Omental fat pad (tissue), 3 donors: ENCODE measurements at regions not wholly inside any gene's neighbourhood (a gene's known extent, or its start where the extent isn't known, plus 50 kb on each side); places are given as distances from the start of the nearest gene placed in this dataset.

Experiments
- ATAC-seq: fragments of 150-250 bp; one replicate; pipeline ENCODE4 v1.9.1; 2016; ENCODE audit warnings: mild to moderate bottlenecking, moderate library complexity; ENCODE audit not compliant: low FRiP score
- DNase-seq: peaks from one replicate; pipeline ENCODE4 v3.0.0-alpha.2; 2019; ENCODE audit warnings: low spot score
- TF ChIP-seq, protein P1 (sequence below), 3 donors: fragments of 450-650 bp; IDR thresholded peaks; one replicate each; pipeline ENCODE4 v1.5.1; 2016 to 2017; ENCODE audit warnings: antibody characterized with exemption in 3 of 3, mild to moderate bottlenecking in 3 of 3, moderate library complexity in 2 of 3

DNA sequence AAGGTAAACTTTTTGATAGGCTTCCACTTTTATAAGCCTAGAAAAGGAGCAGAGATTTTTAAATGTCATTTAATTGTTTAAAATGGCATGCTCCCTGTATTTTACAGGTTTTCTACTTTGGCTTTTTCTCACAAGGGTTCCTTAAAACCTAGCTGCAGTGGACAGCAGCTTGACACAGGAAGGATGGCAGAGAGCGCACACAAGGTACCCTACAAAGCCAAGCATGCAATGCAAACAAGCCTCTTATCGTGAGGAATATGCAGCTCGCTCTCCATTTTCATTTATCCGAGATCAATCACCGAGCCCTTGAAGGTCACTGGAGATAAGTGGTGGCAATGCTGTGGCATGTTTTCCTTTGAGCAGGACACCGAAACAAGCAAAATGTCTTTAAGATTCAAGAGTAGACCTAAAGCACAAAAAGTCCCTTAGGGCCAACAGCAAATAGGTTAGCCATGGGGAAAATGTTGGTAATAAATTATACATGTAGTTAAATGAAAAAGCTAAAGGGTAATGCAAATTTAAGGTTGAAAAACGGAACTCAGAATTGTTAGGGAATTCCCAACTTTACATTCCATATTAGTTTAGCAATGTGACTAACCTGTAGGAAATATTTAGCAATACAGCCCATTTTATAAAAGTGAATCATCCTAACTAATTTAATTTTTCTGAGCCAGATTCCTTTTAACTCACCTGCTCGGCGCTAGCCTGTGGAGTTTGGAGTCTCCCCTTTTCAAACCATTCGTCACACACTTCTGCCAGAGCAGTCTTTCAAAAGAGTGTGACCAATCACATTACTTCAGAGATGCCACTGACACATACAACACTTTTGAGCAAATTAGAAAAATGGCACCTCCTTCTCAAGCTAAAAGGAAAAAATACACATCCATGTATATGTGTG is 337.9 kb upstream of the PKDCC start:
- TF ChIP-seq, protein P1, sequence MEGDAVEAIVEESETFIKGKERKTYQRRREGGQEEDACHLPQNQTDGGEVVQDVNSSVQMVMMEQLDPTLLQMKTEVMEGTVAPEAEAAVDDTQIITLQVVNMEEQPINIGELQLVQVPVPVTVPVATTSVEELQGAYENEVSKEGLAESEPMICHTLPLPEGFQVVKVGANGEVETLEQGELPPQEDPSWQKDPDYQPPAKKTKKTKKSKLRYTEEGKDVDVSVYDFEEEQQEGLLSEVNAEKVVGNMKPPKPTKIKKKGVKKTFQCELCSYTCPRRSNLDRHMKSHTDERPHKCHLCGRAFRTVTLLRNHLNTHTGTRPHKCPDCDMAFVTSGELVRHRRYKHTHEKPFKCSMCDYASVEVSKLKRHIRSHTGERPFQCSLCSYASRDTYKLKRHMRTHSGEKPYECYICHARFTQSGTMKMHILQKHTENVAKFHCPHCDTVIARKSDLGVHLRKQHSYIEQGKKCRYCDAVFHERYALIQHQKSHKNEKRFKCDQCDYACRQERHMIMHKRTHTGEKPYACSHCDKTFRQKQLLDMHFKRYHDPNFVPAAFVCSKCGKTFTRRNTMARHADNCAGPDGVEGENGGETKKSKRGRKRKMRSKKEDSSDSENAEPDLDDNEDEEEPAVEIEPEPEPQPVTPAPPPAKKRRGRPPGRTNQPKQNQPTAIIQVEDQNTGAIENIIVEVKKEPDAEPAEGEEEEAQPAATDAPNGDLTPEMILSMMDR (IDR thresholded peaks at IDR 0.05) = no peak
- DNase-seq (no peak), ATAC-seq (peak; percentile 67)

DNA sequence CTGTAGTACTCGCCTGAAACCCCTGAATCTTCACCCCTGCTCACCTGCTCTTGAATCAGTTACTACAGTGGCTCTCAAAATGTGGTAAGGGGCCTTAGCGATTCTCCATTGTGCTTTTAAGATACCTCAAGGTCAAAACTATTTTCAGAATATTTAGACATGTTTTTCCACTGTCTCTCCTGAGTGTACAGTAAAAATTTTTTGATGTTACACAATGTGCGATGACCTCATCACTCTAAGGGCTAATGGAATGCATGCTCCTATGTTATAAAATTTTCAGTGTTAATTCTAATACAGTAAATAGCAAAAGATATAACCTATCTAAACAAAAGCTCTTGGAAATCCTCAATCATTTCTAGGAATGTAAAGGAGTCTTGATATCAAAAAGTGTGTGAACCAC is 336.9 kb upstream of the PKDCC start:
- TF ChIP-seq, protein P1 (IDR thresholded peaks at IDR 0.05) = no peak
- ATAC-seq = peak; percentile 53

DNA sequence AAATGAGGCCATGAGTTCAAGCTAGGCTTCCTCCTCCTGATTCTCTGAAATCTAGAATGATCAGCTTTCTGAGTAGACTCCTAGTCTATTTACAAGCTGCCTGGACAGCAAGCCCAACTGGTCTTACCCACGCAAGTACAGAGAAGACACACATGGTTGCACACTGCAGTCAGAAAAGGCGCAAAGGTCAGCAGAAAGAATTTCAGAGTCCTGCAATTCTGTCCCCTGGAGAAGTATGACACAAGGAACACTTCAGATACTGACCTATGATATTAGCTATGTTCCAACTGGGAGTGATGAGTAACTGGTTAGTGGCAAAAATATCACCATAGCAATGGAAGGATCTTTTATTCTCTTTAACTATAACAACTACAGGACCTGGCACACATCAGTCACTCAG is 336.1 kb upstream of the PKDCC start:
- TF ChIP-seq, protein P1 (IDR thresholded peaks at IDR 0.05) = no peak
- DNase-seq (no peak), ATAC-seq (no peak)

More for the DNA sequence above, 336.9 kb upstream of the PKDCC start:
- no peak for DNase-seq

DNA sequence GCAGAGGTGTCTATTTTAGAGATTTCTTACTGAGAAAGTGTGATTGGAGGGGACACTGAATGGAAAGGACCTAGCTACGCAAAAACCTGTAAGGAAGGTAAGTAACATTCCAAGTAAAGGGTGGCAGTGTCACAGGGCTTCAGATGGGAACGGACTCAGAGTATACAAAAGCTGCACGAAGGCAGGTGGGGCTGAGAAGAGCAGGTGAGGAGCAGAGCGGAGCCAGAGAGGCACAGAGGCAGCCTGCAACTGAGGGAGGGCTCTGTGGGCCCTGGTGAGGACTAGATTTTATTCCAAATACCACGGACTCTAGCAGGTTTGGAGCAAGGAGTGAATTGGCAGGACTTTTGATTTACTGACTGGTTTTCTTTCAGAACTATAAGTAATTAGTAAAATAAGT is 331.3 kb upstream of the PKDCC start:
- DNase-seq (no peak), ATAC-seq (no peak)
- TF ChIP-seq, protein P1 (IDR thresholded peaks at IDR 0.05) = no peak

DNA sequence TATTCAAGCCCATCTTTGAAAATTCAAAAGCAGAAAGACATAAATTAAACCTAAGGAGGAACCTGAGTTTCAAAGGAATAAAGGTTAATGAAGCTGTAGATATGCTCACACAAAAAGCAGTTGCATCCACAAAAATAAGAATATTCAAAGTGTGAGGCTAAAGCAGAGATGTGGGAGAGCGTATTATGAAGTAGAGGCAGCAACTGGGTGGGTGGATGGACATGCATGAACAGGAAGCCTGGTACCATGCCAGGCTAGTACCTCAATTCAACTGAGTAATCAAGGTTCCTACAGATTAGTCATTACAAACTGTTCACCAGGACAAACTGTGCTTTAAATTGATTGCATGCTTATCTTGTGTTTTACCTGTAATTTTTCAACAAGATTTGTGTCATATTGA is 330.0 kb upstream of the PKDCC start:
- no peak for DNase-seq
- TF ChIP-seq, protein P1 (IDR thresholded peaks at IDR 0.05) = no peak
- ATAC-seq = no peak

DNA sequence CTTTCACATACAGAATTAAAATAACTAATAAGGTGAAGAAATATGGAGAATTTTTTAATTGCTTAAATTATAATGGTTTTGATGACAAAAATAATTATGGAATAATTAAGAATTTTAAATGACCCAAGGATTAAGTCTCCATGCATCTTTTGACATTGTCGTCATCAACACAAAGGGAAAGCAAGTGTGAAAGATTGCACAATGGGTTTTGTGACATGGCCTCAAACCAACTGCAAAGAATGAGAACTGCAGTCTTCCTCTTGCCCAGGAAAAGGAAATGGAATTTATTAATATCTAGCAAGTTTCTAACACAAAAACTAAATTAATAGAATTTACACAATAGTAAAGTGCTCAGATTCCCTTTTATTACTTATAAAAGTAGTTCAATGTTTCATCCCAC is 329.1 kb upstream of the PKDCC start:
- DNase-seq (no peak), ATAC-seq (no peak)
- TF ChIP-seq, protein P1 (IDR thresholded peaks at IDR 0.05) = no peak

DNA sequence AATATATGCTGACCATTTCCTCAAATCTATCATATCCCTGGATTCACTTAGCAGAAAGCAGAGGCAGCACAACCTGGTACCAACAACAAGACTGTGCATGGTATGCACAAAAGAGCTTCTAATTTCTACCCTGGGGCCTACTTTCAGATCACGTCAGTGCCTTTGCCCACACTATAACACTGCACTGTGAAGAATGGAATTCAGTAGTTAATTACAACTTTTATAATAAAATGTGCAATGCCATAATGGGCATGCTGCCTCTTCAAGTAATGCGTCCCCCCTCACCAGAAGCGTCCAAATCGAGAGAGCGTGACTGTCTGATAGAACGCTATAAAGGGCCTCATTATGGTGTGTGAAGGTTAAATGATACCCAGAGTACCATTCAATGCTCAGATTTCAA is 328.1 kb upstream of the PKDCC start:
- ATAC-seq = no peak
- TF ChIP-seq, protein P1 (IDR thresholded peaks at IDR 0.05) = no peak
- no peak for DNase-seq
